Amniotic stem cell (primary cell): ENCODE measurements at regions not wholly inside any gene's neighbourhood (a gene's known extent, or its start where the extent isn't known, plus 50 kb on each side); places are given as distances from the start of the nearest gene placed in this dataset.
A peak's percentile ranks its signal among the peaks of the same experiment; 100 is the strongest.

Experiments
- DNase-seq: peaks from one replicate; lab custom pipeline; 2025; lab: John Stamatoyannopoulos, UW

- DNase-seq, result no peak
Observed at GRCh38 chr10:57535306-57535705, 732.4 kb downstream of the IPMK start.

GRCh38 chr10:57513637-57514036, 754.1 kb downstream of the IPMK start:
- no peak for DNase-seq

- DNase-seq, result no peak
Observed at GRCh38 chr10:57507788-57508187, 759.9 kb downstream of the IPMK start.

DNA sequence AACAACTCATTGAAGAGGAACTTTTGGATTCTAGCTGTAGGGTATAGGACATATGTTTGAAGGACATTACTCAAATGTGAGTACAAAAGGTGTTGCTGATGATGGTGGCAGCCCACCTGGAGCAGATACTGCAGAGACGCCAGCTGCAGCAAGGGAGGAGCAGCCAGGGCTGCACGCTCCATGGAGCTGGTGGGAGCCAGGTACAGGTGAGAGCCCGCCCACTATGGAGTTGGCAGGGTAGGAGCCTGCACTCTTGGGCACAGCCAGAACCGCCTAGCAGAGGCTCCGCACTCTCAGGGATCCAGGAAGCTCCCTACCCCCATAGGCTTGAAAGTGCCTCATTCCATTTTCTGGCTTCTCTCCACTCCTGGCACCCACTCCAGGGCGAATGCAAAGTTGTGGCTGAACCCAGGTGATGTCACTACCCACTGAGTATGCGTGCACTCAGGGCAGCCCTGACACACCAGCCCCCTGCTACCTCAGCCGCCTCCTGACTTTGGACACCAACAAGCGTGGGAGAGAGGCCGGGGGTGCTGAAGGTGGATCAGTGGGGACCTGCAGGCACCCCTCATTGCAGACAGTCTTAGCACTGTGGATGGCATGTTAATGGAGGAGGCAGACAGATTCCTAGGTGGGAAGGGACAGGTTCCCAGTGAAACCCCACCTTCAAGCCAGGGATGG, 761.1 kb downstream of the IPMK start:
- no peak for DNase-seq

- no peak for DNase-seq
Observed at GRCh38 chr10:57494486-57494885, 773.2 kb downstream of the IPMK start.

- no peak for DNase-seq
Observed at GRCh38 chr10:57482259-57482658, 785.4 kb downstream of the IPMK start.

DNA sequence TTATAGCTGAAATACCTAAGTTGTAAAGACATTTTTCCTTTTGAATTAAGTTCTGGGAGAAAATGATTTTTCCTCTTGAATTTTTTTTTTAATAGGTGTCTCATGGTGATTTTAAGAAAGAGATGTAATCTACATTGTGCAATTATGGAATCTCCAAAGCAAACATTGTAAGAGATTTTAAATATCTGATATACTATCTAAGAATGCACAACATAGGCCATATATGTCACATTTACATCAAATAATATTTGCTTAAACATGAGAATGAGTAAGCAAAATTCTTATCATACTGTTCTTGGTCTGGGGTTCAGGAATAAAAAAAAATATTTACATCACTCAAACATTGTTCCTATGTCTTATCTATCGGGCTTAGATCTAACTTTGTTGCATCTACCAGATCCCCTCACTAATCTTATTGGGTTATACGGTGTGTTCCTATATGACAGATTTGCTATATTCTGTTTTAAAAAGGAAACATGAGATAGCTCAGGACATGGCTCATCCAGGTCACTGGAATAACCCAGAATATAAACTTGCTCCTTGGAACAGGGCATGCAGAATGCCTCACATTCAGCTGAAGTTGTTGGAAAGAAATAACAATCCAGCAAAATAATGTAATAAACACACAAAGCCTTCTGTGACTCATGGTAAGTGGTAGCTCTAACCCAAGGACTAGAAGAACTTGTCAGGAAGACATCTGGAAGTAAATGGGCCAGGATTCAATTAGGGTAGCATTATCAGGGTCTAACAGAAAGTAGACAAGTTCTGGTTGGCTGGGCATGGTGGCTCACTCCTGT, 794.7 kb downstream of the IPMK start:
- DNase-seq, result no peak

DNA sequence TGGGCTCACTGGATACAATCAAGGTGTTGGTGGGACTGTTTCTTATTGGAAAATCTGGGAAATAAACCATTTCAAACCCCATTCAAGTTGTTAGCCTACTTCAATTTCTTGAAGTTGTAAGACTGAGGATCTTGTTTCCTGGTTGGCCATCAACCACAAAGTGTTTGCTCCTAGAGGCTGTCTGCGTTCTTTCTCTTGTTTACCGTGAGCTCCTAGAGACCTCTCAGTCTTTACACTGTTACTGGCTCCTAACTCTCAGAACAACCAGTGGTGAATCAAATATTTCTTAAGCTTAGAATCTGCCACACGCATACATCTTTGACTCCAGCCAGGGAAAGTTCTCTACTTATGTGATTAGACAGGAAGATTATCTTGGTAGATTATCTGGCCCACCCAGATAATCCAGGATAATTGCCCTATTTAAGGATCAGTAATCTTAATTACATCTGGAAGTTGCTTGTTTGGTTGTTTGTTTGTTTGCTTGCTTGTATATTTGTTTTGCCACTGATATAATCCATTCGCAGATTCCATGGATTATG, 798.7 kb downstream of the IPMK start:
- no peak for DNase-seq

- DNase-seq, result no peak
Observed at GRCh38 chr10:57465155-57465554, 802.5 kb downstream of the IPMK start.

DNA sequence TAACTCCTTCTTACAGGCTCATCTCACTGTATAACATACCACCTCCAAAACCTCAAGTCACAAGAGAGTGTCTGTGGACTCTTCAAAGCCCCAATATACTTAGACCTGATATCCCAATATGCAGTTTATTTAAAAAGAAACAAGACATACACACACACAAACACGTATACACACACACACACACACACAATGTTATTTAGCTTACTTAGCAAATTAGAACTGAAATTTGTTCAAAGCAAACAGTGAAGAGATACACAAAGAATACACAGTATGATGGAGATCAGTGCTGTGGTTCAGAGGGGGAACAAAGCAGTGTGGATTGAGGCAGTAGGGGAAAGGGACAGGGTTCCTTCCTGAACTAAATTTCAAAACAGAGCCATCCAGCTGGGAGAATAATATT, 807.2 kb downstream of the IPMK start:
- DNase-seq, result no peak

GRCh38 chr10:57457972-57458512, 809.7 kb downstream of the IPMK start:
- DNase-seq, result no peak

DNA sequence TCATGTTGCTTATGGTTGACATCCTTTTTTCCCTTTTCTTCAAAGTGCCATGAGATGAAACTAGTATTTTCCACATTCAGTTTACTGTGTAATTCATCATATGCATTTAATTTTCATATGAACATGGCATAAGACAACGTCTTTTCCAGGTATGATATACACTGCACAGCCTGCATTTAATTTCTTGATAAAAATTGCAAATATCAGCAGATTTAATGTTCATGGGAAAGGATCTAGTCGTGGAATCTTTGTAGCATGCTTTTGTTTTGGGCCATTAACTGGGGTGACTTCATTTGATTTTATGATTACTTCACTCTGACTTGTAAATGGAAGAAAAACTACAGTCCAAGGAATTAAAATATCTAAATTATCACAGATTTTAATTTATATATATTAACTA, 837.3 kb downstream of the IPMK start:
- no peak for DNase-seq

GRCh38 chr10:57420881-57421280, 846.8 kb downstream of the IPMK start:
- no peak for DNase-seq

DNA sequence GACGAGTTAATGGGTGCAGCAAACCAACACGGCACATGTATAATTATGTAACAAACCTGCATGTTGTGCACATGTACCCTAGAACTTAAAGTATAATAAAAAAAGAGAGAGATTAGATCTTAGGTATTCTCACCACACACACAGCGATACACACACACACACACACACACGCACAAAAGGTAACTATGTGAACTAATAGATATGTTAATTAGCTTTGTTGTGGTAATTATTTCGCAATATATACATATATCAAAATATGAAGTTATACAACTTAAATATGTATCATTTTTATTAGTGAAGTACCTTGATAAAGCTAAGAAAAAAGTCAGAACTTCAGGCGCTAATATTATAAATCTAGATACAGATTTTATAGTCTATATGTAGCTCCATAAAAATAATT, 849.2 kb downstream of the IPMK start:
- DNase-seq, result no peak

DNA sequence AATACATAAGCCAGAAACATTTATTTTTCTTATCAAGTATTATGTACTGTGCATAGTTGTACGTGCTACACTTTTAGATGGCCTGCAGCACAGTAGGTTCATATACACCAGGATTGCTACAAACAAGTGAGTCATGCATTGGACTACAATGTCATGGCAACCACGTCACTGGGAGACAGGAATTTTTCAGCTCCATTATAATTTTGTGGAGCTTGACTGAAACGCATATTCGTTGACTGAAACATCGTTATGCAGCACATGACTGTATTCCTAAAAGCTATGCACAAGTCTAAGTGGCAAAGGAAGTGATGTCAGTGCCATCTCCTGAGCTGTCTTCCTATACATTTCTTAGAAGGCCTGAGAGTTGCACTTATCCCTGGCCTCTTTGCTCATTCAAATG, 871.8 kb downstream of the IPMK start:
- no peak for DNase-seq

- DNase-seq, result no peak
Observed at GRCh38 chr10:57367412-57367811, 900.3 kb downstream of the IPMK start.

DNA sequence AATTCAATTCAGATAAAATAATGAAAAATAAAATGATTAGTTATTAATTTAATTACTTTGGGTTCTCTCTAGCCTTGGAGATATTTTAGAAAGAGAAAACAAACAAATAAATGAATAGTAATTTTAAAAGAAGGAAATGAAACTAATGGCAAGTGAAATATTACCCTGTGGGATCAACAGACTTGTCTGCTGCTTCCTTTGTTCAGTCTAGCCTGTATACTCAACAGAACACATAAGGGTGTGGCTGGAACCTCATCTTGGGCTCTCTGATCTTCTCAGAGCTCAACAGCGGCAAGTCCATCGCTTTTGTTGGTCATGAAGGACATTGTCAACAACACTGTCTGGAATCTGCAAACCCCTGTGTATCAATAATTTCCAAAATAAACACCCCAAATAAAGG, 904.9 kb downstream of the IPMK start:
- DNase-seq, result no peak

GRCh38 chr10:57353403-57354003, 914.2 kb downstream of the IPMK start:
- no peak for DNase-seq

DNA sequence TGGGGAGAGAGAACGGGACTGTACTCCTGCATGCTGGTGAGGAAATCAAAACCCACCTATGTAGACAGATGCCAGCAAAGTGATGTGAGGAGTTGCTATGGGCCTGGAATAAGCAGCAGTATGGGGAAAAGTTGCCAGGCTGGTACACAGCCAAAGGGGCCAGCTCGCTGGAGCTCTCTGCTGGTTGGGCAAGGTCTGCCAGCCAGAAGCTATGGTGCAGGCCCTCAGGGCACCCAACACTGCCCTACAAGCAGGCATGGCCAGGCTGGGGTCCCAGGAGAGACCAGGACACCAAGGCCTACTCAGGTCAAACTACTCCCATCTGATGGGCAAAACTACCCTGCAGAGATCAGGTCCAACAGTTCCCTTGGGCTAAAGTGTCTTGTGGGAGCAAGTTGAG, 916.6 kb downstream of the IPMK start:
- no peak for DNase-seq

DNA sequence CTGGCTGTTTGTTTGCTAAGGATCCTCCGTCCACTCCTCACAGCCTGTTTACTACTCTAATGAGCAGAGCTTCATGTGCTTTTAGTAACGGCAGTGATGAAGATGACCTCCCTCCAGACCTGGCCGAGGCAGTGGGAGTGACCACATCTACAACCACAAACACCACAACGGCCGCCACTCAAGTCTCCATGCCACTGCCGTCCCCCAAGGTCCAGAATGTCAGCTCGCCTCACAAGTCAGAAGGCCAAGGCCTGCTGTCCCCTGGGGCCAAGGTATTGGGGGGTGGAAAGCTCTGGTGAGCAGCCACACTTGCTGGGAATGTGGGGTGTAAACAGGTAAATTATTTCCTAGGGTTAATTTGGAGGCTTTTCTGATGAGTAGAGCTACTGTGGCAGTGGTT, 926.4 kb downstream of the IPMK start:
- DNase-seq, result no peak

GRCh38 chr10:57338823-57339558, 928.7 kb downstream of the IPMK start:
- peak; percentile 8 for DNase-seq

DNA sequence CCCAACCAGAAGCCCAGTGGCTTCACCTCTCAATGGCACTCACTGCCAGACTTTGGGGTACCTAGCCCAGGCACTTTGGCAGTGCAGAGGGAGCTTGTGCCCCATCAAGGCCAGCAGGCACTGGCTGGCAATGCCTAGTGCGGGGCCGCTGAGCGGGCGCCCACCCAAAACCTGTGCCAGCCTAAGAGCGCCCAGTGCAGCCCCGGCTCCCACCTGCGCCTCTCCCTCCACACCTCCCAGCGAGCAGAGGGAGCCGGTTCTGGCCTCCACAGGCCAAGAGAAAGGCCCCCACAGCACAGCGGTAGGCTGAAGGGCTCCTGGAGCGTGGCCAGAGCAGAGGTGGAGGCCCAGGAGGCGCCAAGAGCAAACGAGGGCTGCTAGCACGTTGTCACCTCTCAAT, 930.8 kb downstream of the IPMK start:
- no peak for DNase-seq
